AG04450 (cell line): ENCODE measurements at regions not wholly inside any gene's neighbourhood (a gene's known extent, or its start where the extent isn't known, plus 50 kb on each side); places are given as distances from the start of the nearest gene placed in this dataset.

Source experiments
- CTCF ChIA-PET: fragments of 300-600, 350-600 bp; formaldehyde crosslinking; extraction: SDS; loops from one replicate; lab custom pipeline; 2022; ENCODE audit warnings: antibody characterized with exemption, inconsistent platforms; lab: Charles Lee
- POLR2A ChIA-PET: fragments of 350-600 bp; formaldehyde crosslinking; extraction: SDS; loops from one replicate; lab custom pipeline; 2021; ENCODE audit warnings: antibody characterized with exemption, inconsistent platforms; lab: Yijun Ruan, JAX
- DNase-seq: peaks from one replicate; pipeline ENCODE4 v3.0.0-alpha.2; 2011; ENCODE audit warnings: low read depth, low spot score
- H3K27ac ChIP-seq: one replicate; pipeline ENCODE4 v1.5.1; 2012; ENCODE audit warnings: low read depth, low read length, control low read depth
- H3K27me3 ChIP-seq: one replicate; pipeline ENCODE4 v1.6.0; 2012; ENCODE audit warnings: low read length; ENCODE audit not compliant: control insufficient read depth, insufficient read depth
- H3K4me3 ChIP-seq: 2 replicates; pipeline ENCODE4 v1.5.1; 2011; ENCODE audit warnings: mild to moderate bottlenecking, low read depth, low read length, control low read depth
- H3K9me3 ChIP-seq: 2 replicates; pipeline ENCODE4 v1.5.1; 2012; ENCODE audit warnings: low read length; ENCODE audit not compliant: control insufficient read depth, insufficient read depth
- TF ChIP-seq, protein P1 (sequence below): IDR thresholded peaks from 2 replicates; pipeline ENCODE4 v1.5.1; 2011; ENCODE audit warnings: low read depth, low read length, control low read depth, inconsistent platforms

DNA sequence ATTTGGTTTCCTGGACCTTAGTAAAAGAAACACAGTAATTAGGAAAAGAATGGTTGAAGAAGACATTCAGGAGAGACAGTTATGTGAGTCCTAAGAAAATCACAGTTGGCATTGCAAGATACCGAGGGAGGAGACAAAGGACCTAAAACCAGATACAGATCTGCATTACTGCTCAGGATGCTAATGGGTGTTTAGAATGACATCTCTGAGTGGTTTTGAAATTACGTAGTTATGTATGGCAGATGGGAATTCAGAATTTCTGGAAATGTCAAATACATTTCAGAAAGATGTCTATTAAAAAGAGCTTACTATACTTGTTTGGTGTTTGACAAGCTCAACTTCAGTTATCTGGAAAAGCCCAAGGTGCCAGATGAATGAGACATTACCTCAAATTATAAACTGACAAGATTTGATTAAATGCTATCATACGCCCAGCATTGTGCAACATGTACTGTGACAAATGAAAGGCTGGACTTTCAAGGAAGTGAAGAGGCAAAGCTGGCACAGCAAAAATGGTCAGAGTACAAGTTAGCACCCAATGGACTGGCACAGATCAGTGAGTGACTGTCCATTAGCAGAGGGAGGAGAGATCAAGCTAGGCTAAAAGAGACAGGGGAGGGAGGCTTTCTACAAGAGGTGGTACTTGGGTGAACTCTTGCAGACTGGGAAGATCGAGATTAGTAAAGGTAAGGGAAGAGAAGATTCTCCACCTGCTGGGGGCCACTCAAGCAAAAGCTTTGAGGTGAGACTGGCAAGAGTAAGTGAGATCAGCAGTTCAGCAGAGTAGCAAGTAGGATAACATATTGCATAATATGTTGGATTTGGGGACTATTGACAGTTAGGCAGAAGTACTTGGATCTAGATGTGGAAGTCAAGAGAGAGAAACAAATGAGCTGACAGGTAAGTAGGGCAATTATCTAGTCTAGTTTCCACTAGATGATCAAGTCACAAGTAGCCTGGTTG is 168.9 kb downstream of the CYRIA start:
- ChIA-PET POLR2A (no interaction called here), CTCF (no interaction called here)
- TF ChIP-seq, protein P1, sequence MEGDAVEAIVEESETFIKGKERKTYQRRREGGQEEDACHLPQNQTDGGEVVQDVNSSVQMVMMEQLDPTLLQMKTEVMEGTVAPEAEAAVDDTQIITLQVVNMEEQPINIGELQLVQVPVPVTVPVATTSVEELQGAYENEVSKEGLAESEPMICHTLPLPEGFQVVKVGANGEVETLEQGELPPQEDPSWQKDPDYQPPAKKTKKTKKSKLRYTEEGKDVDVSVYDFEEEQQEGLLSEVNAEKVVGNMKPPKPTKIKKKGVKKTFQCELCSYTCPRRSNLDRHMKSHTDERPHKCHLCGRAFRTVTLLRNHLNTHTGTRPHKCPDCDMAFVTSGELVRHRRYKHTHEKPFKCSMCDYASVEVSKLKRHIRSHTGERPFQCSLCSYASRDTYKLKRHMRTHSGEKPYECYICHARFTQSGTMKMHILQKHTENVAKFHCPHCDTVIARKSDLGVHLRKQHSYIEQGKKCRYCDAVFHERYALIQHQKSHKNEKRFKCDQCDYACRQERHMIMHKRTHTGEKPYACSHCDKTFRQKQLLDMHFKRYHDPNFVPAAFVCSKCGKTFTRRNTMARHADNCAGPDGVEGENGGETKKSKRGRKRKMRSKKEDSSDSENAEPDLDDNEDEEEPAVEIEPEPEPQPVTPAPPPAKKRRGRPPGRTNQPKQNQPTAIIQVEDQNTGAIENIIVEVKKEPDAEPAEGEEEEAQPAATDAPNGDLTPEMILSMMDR: no peak
- no peaks in the 10 kb centered on the region for H3K27me3 ChIP-seq
- no peak for DNase-seq
- no peaks in the 10 kb centered on the region; the same call in 1 of the 2 replicates for H3K9me3 ChIP-seq
- no peak overlapping the region for H3K4me3 ChIP-seq
- no peak overlapping the region for H3K27ac ChIP-seq

- no peak for DNase-seq
- Histone ChIP-seq H3K4me3 (no peak overlapping the region), H3K9me3 (no peaks in the 10 kb centered on the region; the same call in 1 of the 2 replicates), H3K27ac (no peak overlapping the region), H3K27me3 (no peaks in the 10 kb centered on the region)
- TF ChIP-seq, protein P1: no peak
- ChIA-PET CTCF (no interaction called here), POLR2A (no interaction called here)
Measured at GRCh38 chr2:16495509-16496208, 170.0 kb downstream of the CYRIA start.

- TF ChIP-seq, protein P1: no peak
- CTCF ChIA-PET: no interaction called here
- no peak for DNase-seq
- POLR2A ChIA-PET: no interaction called here
- Histone ChIP-seq H3K9me3 (no peaks in the 10 kb centered on the region; the same call in none of the 2 replicates), H3K4me3 (no peak overlapping the region), H3K27ac (no peak overlapping the region), H3K27me3 (no peaks in the 10 kb centered on the region)
Measured at GRCh38 chr2:16494836-16495508, 170.7 kb downstream of the CYRIA start.

GRCh38 chr2:16493788-16494187 is 171.8 kb downstream of the CYRIA start:
- no peak overlapping the region for H3K4me3 ChIP-seq
- DNase-seq: no peak
- no peaks in the 10 kb centered on the region for H3K27me3 ChIP-seq
- no peaks in the 10 kb centered on the region; the same call in none of the 2 replicates for H3K9me3 ChIP-seq
- CTCF ChIA-PET: no interaction called here
- no peak overlapping the region for H3K27ac ChIP-seq
- POLR2A ChIA-PET: no interaction called here
- TF ChIP-seq, protein P1: no peak
